GM12878 (cell line): ENCODE measurements at regions not wholly inside any gene's neighbourhood (a gene's known extent, or its start where the extent isn't known, plus 50 kb on each side); places are given as distances from the start of the nearest gene placed in this dataset.
A peak's percentile ranks its signal among the peaks of the same experiment; 100 is the strongest.

ENCODE experiments used
- ATAC-seq: fragments of 200-7000 bp; cut with Tn5 transposase; 3 replicates; pipeline ENCODE4 v1.9.1; 2020; ENCODE audit warnings: mild to moderate bottlenecking, moderate library complexity
- BruUV-seq: library from RNA; stranded (reverse); fragments of 400-500 nt; replicated peaks from 2 replicates; lab custom pipeline; 2021; lab: Mats Ljungman, UMichigan
- CTCF ChIA-PET: fragments of 300-600 bp; sonication (Branson Sonifier 250); formaldehyde crosslinking; extraction: SDS; loops from one replicate; lab custom pipeline; 2021; ENCODE audit warnings: inconsistent platforms; lab: Yijun Ruan, JAX
- POLR2A ChIA-PET: fragments of 350-600 bp; formaldehyde crosslinking; extraction: SDS; loops from one replicate; lab custom pipeline; 2021; ENCODE audit warnings: inconsistent platforms; lab: Charles Lee
- RAD21 ChIA-PET: fragments of 300-600 bp; sonication (Branson Sonifier 250); formaldehyde crosslinking; loops from one replicate; lab custom pipeline; 2023; ENCODE audit warnings: antibody characterized with exemption; ENCODE audit not compliant: unreplicated experiment; lab: Charles Lee
- SMC1A ChIA-PET: fragments of 300-600 bp; sonication (Branson Sonifier 250); formaldehyde crosslinking; loops from one replicate; lab custom pipeline; 2023; ENCODE audit not compliant: unreplicated experiment, uncharacterized antibody; lab: Charles Lee
- DNase-seq: peaks from one replicate; pipeline ENCODE4 v3.0.0-alpha.2; 2011; ENCODE audit warnings: low read depth, low spot score
- FAIRE-seq: peaks from 3 replicates; lab custom pipeline; 2011; peaks lifted over from hg19 to GRCh38; lab: Jason Lieb, UNC
- H2AFZ ChIP-seq: 2 replicates; pipeline ENCODE4 v1.6.0; 2011; ENCODE audit warnings: low read depth, low read length, control low read depth; ENCODE audit not compliant: control insufficient read depth
- H3K27ac ChIP-seq: 2 replicates; pipeline ENCODE4 v1.5.1; 2011; ENCODE audit warnings: control low read depth; ENCODE audit not compliant: control insufficient read depth, insufficient read depth
- H3K27me3 ChIP-seq, 2 experiments: replicated peaks in 1 of 2; 2 replicates each; pipeline versions ENCODE4 v1.6.0 to v1.6.1; 2011; ENCODE audit warnings: low read length in 1 of 2; ENCODE audit not compliant: control insufficient read depth in 2 of 2, insufficient read depth in 2 of 2
- H3K36me3 ChIP-seq, 2 experiments: 2 replicates each; pipeline ENCODE4 v1.5.1; 2011; ENCODE audit warnings: low read length in 1 of 2; ENCODE audit not compliant: control insufficient read depth in 2 of 2, insufficient read depth in 2 of 2
- H3K4me1 ChIP-seq: 2 replicates; pipeline ENCODE4 v1.6.1; 2011; ENCODE audit warnings: mild to moderate bottlenecking, low read length, moderate library complexity, mixed read lengths; ENCODE audit not compliant: control insufficient read depth, insufficient read depth
- H3K4me2 ChIP-seq: 2 replicates; pipeline ENCODE4 v1.6.0; 2011; ENCODE audit warnings: control low read depth; ENCODE audit not compliant: control insufficient read depth, insufficient read depth
- H3K4me3 ChIP-seq: fragments of 200-600 bp; sonication (generic); 2 replicates; pipeline ENCODE4 v1.5.1; 2016
- H3K79me2 ChIP-seq: 2 replicates; pipeline ENCODE4 v1.6.0; 2011; ENCODE audit warnings: low read length; ENCODE audit not compliant: control insufficient read depth, insufficient read depth
- H3K9ac ChIP-seq: 2 replicates; pipeline ENCODE4 v1.8.0; 2011; ENCODE audit warnings: low read length, control low read depth, mixed read lengths; ENCODE audit not compliant: control insufficient read depth, insufficient read depth
- H3K9me3 ChIP-seq: replicated peaks from 3 replicates; pipeline ENCODE4 v1.5.1; 2011; ENCODE audit warnings: mild to moderate bottlenecking, low read length; ENCODE audit not compliant: control insufficient read depth, insufficient read depth
- H4K20me1 ChIP-seq: 2 replicates; pipeline ENCODE4 v1.6.0; 2011; ENCODE audit not compliant: control insufficient read depth, insufficient read depth
- IKZF1 ChIP-seq: fragments of 450-650 bp; conservative IDR thresholded peaks from 2 replicates; pipeline ENCODE4 v1.6.1; 2017; ENCODE audit warnings: antibody characterized with exemption, mild to moderate bottlenecking
- MYB ChIP-seq: fragments of 150-350 bp; IDR thresholded peaks from 2 replicates; pipeline ENCODE4 v1.6.1; 2014; ENCODE audit warnings: mild to moderate bottlenecking, low read depth, low read length, borderline replicate concordance
- ZNF274 ChIP-seq: IDR thresholded peaks from one replicate; pipeline ENCODE4 v1.8.0; 2011; ENCODE audit not compliant: insufficient read length, insufficient read depth
- WGBS: methylation state at CpG from one replicate; pipeline ENCODE4 v1.1.6; 2016; ENCODE audit warnings: low lambda C conversion rate; ENCODE audit not compliant: insufficient replicate concordance, insufficient coverage; ENCODE audit errors: missing lambda C conversion rate; 5-methylcytosine and 5-hydroxymethylcytosine counted together
- in situ Hi-C: fragments of 300-500 bp; cut with MboI; formaldehyde crosslinking; loops from 9 replicates; pipeline ENCODE4 v1.14.3; 2018; ENCODE audit warnings: mixed read lengths
- intact Hi-C: fragments of 100-400 bp; cut with micrococcal nuclease; formaldehyde crosslinking; loops from one replicate; pipeline ENCODE4 v1.14.2; 2022; ENCODE audit not compliant: unreplicated experiment
- TF ChIP-seq, protein P1 (sequence below): fragments of 450-650 bp; IDR thresholded peaks from 2 replicates; pipeline ENCODE4 v1.6.1; 2017; ENCODE audit warnings: antibody characterized with exemption, mild to moderate bottlenecking, moderate library complexity

DNA sequence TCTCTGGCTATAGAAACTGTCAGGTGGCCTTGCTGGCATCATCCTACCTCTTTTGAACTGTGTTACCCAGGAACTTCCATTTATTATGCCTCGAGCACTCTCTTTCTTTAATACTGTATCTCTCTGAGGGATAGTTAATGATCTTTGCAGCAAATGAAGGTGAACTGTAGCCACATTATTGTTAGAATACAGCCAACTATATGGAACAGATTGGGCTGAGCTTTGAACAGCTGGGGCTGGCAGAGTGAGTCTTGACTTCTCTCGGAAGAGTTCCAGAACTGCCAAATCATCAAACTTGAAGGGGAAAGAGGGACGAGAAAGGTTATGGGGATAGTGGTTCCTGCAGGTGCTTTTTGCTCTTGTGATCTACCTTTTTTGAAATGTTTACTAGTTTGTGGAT, 237.7 kb downstream of the PRL start (continued):
- TF ChIP-seq, protein P1, sequence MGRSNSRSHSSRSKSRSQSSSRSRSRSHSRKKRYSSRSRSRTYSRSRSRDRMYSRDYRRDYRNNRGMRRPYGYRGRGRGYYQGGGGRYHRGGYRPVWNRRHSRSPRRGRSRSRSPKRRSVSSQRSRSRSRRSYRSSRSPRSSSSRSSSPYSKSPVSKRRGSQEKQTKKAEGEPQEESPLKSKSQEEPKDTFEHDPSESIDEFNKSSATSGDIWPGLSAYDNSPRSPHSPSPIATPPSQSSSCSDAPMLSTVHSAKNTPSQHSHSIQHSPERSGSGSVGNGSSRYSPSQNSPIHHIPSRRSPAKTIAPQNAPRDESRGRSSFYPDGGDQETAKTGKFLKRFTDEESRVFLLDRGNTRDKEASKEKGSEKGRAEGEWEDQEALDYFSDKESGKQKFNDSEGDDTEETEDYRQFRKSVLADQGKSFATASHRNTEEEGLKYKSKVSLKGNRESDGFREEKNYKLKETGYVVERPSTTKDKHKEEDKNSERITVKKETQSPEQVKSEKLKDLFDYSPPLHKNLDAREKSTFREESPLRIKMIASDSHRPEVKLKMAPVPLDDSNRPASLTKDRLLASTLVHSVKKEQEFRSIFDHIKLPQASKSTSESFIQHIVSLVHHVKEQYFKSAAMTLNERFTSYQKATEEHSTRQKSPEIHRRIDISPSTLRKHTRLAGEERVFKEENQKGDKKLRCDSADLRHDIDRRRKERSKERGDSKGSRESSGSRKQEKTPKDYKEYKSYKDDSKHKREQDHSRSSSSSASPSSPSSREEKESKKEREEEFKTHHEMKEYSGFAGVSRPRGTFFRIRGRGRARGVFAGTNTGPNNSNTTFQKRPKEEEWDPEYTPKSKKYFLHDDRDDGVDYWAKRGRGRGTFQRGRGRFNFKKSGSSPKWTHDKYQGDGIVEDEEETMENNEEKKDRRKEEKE, result no peak
- TF ChIP-seq MYB, result no peak

DNA sequence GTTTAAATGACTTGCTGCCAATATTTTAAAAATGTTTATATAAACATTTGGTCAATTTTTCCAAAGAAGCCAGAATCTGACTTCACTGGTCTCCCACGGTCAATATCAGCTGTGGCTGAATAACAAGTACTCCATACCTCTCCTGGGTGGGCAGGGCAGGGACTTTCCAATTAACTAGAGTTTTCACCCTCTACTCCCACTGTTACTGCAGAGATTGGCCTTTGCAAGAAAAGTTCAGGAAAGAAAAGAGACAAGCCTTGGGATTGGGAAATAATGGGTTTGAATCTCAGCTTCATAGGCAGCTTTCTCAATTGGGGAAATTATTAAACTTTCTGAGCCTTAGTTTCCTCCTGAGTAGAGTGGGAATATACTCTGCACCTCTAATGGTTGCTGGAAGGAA, 236.9 kb downstream of the PRL start:
- DNase-seq (no peak), FAIRE-seq (no peak), ATAC-seq (no peak)
- Histone ChIP-seq H3K4me3 (no peak overlapping the region), H2AFZ (peak overlapping the region; percentile 11; the same call in 1 of the 2 replicates), H3K4me2 (no peak overlapping the region; the same call in 1 of the 2 replicates), H3K79me2 (no peaks in the 10 kb centered on the region), H3K36me3 (no peaks in the 10 kb centered on the region), H3K9ac (no peak overlapping the region), H3K9me3 (no peaks in the 10 kb centered on the region; the same call in 1 of the 3 replicates), H3K4me1 (peaks cover 32% of the 10 kb centered on the region), H3K27ac (no peak overlapping the region; the same call in 1 of the 2 replicates), H4K20me1 (no peaks in the 10 kb centered on the region), H3K27me3 (no peaks in the 10 kb centered on the region)
- ChIA-PET RAD21 (interaction anchor here (2.2 kb wide), 1 partner anchor 34 kb away, joined by 6 read pairs; no protein-coding TSS in a partner anchor), POLR2A (interaction anchor here (1.0 kb wide), 1 partner anchor 24 kb away, joined by 3 read pairs; no protein-coding TSS in a partner anchor), SMC1A (interaction anchor here (1.1 to 3.4 kb wide), 4 partner anchors 13 to 32 kb away, joined by 3 to 20 read pairs (median 4); no protein-coding TSS in a partner anchor), CTCF (no interaction called here)
- TF ChIP-seq IKZF1, result no peak
- no peak for TF ChIP-seq ZNF274
- WGBS, result 53% methylated on average over 1 of the region's 1 CpG
- in situ Hi-C loops, result no loop called here
- intact Hi-C loops, result loop anchor here (10.0 kb wide), 1 partner anchor 465 kb away; the partner anchor contains the start of gene SOX4
- no TSS peak for BruUV-seq
